ENCODE measurements at regions not wholly inside any gene's neighbourhood (a gene's known extent, or its start where the extent isn't known, plus 50 kb on each side); places are given as distances from the start of the nearest gene placed in this dataset.

DNA sequence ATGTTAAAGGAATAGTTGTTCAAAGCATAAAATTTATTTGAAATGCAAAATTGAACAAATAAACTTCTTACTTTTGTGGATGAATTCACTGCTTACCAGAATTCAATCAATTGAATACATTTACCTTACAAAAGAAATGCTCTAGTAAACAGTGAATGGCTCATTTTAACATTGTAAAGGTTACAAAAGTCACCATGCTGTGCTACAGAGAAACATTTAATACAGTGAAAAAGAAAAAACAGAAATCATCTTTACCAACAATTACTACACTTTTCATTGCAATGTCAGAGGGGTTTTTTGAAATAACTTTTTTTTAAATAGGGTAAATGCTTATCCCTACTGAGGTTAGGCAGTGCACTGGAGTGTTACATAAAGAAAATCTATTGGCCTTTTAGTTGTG is 853.0 kb downstream of the NCAM2 start:
- TF ChIP-seq CREB1 (CRISPR knock-in tag; IDR thresholded peaks at IDR 0.05), result no peak
- TF ChIP-seq CBFB (CRISPR knock-in tag; IDR thresholded peaks at IDR 0.05; ENCODE audit: low read depth), result no peak

Measured in WTC11 (cell line).